HG03060 (cell line): ENCODE measurements at regions not wholly inside any gene's neighbourhood (a gene's known extent, or its start where the extent isn't known, plus 50 kb on each side); places are given as distances from the start of the nearest gene placed in this dataset.

Experiments used
- ATAC-seq: cut with Tn5 transposase; IDR thresholded peaks from one replicate; pipeline ENCODE4 v1.9.1; 2021; ENCODE audit warnings: low read depth, moderate number of reproducible peaks; ENCODE audit not compliant: unreplicated experiment

GRCh38 chr1:229815076-229815475 is 189.0 kb downstream of the URB2 start:
- ATAC-seq, result no peak

- no peak for ATAC-seq
These were observed 189.9 kb downstream of the URB2 start for GRCh38 chr1:229815961-229816360.

DNA sequence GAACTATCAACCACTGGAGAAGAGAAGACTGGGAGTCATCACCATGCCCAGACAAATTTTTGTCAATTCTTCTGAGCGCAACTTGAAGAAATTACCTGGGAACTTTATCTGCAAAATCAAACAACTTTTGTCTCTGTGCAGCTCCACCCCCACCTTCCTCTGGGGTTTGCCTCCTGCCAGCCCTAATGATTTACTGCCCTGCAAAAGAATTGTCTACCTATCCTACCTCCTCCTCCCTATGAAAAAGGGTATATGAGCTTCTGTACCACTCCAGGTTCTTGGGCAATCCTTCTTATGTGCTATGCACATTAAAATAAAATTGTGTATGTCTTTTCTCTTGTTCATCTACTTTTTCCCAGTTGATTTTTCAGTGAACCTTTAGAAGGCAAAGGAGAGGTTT is 191.9 kb downstream of the URB2 start:
- no peak for ATAC-seq

GRCh38 chr1:229819091-229819490 is 193.0 kb downstream of the URB2 start:
- ATAC-seq, result no peak

DNA sequence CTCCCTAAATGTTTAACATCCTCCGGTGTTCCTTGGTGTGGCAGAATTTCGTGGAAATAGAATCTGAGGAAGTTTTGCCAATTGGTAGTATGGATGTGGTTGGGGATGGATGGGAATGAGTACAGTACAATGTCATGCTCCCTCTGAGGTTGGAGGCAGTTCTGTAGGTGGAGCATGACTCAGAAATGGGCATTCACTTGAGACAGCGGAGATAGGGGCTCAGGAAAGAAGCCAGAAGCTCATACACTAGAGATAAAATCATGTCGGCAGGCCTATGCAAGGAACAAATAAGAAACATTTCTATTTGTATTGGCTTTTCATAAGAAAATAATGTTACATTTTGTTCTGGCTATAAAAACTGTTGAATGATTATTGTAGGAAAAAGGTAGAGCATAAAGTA is 196.0 kb downstream of the URB2 start:
- ATAC-seq, result no peak

- ATAC-seq, result no peak
These were observed 199.0 kb downstream of the URB2 start for GRCh38 chr1:229825042-229825441.

GRCh38 chr1:229828461-229828860 is 202.4 kb downstream of the URB2 start:
- ATAC-seq, result no peak

- no peak for ATAC-seq
These were observed 206.6 kb downstream of the URB2 start for GRCh38 chr1:229832695-229833094.

GRCh38 chr1:229834230-229834629 is 208.2 kb downstream of the URB2 start:
- no peak for ATAC-seq

- ATAC-seq, result no peak
These were observed 209.2 kb downstream of the URB2 start for GRCh38 chr1:229835226-229835625.

DNA sequence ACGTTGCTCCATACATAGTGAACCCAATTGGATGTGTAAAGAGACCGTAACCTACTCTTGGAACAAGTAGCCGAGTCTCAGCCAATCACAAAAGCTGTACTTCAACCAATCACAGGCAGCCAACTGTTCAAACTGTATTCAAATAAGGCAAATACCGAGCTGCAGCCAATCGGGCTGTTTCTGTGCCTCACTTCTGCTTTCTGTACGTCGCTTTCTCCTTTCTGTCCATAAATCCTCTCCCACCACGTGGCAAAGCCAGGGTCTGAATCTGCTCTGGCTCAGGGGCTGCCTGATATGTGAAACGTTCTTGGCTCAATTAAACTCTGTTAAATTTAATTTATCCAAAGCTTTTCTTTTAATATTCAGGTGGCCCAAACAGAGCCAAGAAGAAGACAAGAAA is 210.3 kb downstream of the URB2 start:
- no peak for ATAC-seq

DNA sequence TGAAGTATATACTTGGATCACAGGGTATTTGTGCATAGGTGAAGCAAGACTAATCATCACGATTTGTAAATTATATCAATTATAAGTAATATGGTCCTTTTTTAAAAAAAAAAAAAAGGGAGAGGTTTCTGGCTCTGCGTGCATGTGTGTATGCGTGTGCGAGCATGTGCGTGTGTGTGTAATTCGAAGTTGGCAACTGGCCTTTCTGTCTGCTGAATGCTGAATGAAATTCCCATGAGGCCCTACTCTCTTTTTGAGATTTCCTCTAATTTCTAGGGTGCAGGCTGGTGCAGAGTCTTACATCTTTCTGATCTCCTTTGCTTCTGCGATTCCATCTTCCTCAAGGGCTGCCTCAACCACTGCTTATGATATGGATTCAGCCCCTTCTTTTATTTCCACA is 212.2 kb downstream of the URB2 start:
- no peak for ATAC-seq

GRCh38 chr1:229839800-229840199 is 213.8 kb downstream of the URB2 start:
- no peak for ATAC-seq

DNA sequence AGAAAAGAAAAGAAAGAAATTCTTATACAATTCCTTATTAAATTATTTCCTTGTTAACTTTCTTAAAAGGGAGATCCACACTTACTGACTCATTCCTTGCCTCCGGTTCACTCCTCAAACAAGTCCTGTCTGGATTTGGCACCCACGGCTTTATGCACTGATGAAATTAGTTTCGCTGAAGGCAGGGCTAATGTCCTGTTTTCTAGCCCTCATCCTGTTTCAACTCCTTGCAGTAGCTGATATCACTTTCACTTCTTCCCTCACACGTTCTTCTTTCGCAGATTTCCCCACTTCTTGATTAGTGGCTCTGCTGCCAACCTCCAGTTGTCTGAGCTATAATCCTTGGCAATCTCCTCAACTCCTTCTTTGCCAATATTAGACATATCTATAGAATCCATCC is 215.2 kb downstream of the URB2 start:
- ATAC-seq, result no peak

- ATAC-seq, result no peak
These were observed 216.5 kb downstream of the URB2 start for GRCh38 chr1:229842302-229843255.

GRCh38 chr1:229843627-229844238 is 217.7 kb downstream of the URB2 start:
- ATAC-seq, result no peak

DNA sequence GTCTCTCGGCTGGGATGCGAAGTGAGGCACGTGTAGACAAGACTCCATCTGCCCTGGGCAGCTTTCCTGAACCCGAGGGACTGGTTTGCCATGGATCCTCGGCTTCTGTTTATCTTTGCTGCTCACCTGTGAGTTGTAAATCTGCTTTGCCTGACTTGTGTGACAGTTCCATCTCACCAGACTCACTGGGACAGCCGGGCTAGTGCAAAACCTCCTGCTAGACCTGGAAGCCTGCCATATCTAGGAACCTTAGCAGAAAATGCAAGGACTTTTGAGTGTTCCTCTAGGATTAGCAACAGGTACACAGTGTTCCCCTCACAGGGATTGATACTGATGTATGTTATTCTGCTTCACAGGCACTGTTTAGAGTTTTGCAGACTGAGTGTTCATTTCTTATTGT is 218.6 kb downstream of the URB2 start:
- no peak for ATAC-seq

GRCh38 chr1:229845410-229846138 is 219.5 kb downstream of the URB2 start:
- ATAC-seq, result no peak

- ATAC-seq, result no peak
These were observed 220.3 kb downstream of the URB2 start for GRCh38 chr1:229846351-229846750.

GRCh38 chr1:229848752-229849677 is 218.0 kb upstream of the GALNT2 start:
- no peak for ATAC-seq
